ENCODE measurements at regions not wholly inside any gene's neighbourhood (a gene's known extent, or its start where the extent isn't known, plus 50 kb on each side); places are given as distances from the start of the nearest gene placed in this dataset.

DNA sequence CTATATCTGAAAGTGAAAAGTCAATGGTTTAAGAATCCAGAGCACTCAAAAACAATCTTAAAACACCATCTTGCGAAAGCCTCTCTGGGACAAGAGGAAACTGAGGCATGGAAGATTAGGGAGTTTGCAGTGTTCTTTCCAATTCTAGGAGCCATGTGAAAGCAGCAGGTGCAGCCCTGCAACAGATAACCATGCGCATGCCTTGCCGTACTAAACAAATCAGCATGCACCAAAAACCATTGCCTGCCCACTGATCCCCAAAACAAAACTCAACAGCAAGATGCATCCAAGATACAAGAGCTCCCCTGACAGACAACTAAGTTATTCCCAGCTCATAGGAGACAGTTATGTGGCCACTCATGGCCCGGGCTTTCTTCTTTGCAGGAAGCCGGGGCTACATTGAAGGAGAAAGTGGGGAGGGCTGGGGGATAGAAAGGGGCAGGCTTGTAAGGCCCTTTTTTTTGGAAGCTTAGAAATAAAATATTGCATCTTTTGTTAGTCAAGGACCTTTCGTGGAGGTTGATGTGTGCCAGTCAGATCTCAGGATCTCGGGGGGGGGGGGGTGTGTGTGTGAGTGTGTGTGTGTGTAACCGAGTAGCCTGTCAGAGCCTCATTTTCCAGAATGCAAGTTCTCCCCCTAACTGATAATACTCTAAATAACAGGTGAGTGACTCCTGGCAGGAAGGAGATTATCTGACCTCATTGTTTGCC, 178.4 kb downstream of the MBOAT1 start:
- Histone ChIP-seq H3K4me2 (ENCODE audit: insufficient read depth in 1 of 2, low read depth in 2 of 2, low read length in 2 of 2) (no peak overlapping the region), H4K8ac (ENCODE audit: extremely low read depth, insufficient read depth, low read length) (no peak overlapping the region), H3K79me1 (ENCODE audit: low read depth, low read length) (no peaks in the 10 kb centered on the region), H2AK5ac (ENCODE audit: low read depth, low read length) (no peak overlapping the region), H3K27ac (ENCODE audit: low read depth, low read length) (no peak overlapping the region), H3K4me3 (ENCODE audit: extremely low read depth in 1 of 4, insufficient read depth in 2 of 4, low read depth in 3 of 4, low read length in 4 of 4) (no peak overlapping the region), H4K91ac (replicated peaks; ENCODE audit: insufficient read length, low read length) (no peak overlapping the region), H2BK15ac (ENCODE audit: low read length) (no peak overlapping the region), H3K36me3 (ENCODE audit: control insufficient read depth in 2 of 4, insufficient read depth in 4 of 4, low read length in 3 of 4) (no peaks in the 10 kb centered on the region), H3K18ac (ENCODE audit: extremely low read depth, low read length) (no peak overlapping the region), H2BK120ac (replicated peaks; ENCODE audit: low read depth, low read length) (no peak overlapping the region), H2BK5ac (ENCODE audit: low read depth, low read length) (no peak overlapping the region), H3K79me2 (ENCODE audit: control insufficient read depth in 1 of 2, insufficient read depth in 2 of 2, low read length in 2 of 2) (no peaks in the 10 kb centered on the region), H2BK12ac (ENCODE audit: low read depth, low read length) (no peak overlapping the region), H3K9me3 (ENCODE audit: insufficient read depth in 2 of 2, low read depth in 1 of 2, low read length in 1 of 2) (peaks cover 0 to 3% of the 10 kb centered on the region in 2 experiments; a peak in 1 of 4 replicates), H3K9ac (replicated peaks in 1 of 4; ENCODE audit: extremely low read depth in 1 of 4, low read depth in 3 of 4, low read length in 3 of 4) (no peak overlapping the region), H3K23ac (ENCODE audit: insufficient read length) (no peak overlapping the region), H3K27me3 (replicated peaks in 1 of 4; ENCODE audit: control insufficient read depth in 3 of 4, extremely low read depth in 1 of 4, insufficient read depth in 3 of 4, low read length in 3 of 4) (no peaks in the 10 kb centered on the region), H3K14ac (ENCODE audit: insufficient read length) (no peak overlapping the region), H4K5ac (ENCODE audit: insufficient read length, low read depth, low read length) (no peak overlapping the region), H4K20me1 (replicated peaks in 1 of 2; ENCODE audit: control insufficient read depth in 1 of 2, insufficient read depth in 2 of 2, low read length in 2 of 2) (no peaks in the 10 kb centered on the region), H3K23me2 (ENCODE audit: low read depth, low read length) (no peaks in the 10 kb centered on the region), H3K4ac (replicated peaks; ENCODE audit: insufficient read length, low read depth, low read length) (no peak overlapping the region), H2AFZ (ENCODE audit: low read length) (0 out of 2 replicates have a peak overlapping the region, but pooled peaks have one; percentile 62), H3K56ac (replicated peaks; ENCODE audit: insufficient read length, low read depth, low read length) (no peak overlapping the region), H2BK20ac (ENCODE audit: low read length) (no peak overlapping the region), H3K4me1 (replicated peaks in 1 of 4; ENCODE audit: control insufficient read depth in 3 of 4, insufficient read depth in 4 of 4, low read length in 3 of 4) (no peaks in the 10 kb centered on the region; a peak in 1 of 7 replicates)
- ChIA-PET CTCF (ENCODE audit: partially characterized antibody) (interaction anchor here (1.1 to 1.3 kb wide), 2 partner anchors 23 to 24 kb away, joined by 3 read pairs; no protein-coding TSS in a partner anchor), POLR2A (ENCODE audit: partially characterized antibody) (no interaction called here)
- TF ChIP-seq SIRT6 (IDR thresholded peaks at IDR 0.05; ENCODE audit: low read length) (no peak), HDAC6 (IDR thresholded peaks at IDR 0.05; ENCODE audit: low read depth, low read length) (no peak), TAF7 (optimal IDR thresholded peaks at IDR 0.05; ENCODE audit: borderline replicate concordance, low read depth, low read length) (no peak)
- FAIRE-seq = no peak
- WGBS, 2 experiments (ENCODE audit: extremely low coverage in 1 of 2, insufficient coverage in 1 of 2, insufficient read length in 1 of 2, insufficient replicate concordance in 2 of 2, low coverage in 1 of 2, low lambda C conversion rate in 2 of 2, missing lambda C conversion rate in 1 of 2) = 80% methylated on average over 7 of the region's 8 CpGs; no CpG with 5 or more reads in 1 of the 2 experiments
- DNase-seq (ENCODE audit: low read depth in 1 of 2, low spot score in 2 of 2) = no peak

Measured in H1 (cell line).